A549 (cell line): ENCODE measurements at regions not wholly inside any gene's neighbourhood (a gene's known extent, or its start where the extent isn't known, plus 50 kb on each side); places are given as distances from the start of the nearest gene placed in this dataset.

Experiments
- EHF ChIP-seq: fragments of 250-450 bp; sonication (Bioruptor Pico); IDR thresholded peaks from 2 replicates; pipeline ENCODE4 v1.5.0; 2020; ENCODE audit warnings: mild to moderate bottlenecking
- EP300 ChIP-seq, 2 experiments: fragments of >200 bp; sonication (Bioruptor Twin); formaldehyde crosslinking; IDR thresholded peaks; 2 replicates in 1 of 2; 3 replicates in 1 of 2; pipeline ENCODE4 v1.6.1; 2016 to 2017
- ESRRA ChIP-seq: fragments of 150-350 bp; IDR thresholded peaks from 2 replicates; pipeline ENCODE4 v1.6.1; 2014; ENCODE audit warnings: mild to moderate bottlenecking, low read length, borderline replicate concordance
- JUN ChIP-seq, 2 experiments: fragments of >200 bp; sonication (Bioruptor Twin); formaldehyde crosslinking; IDR thresholded peaks; 2 replicates in 1 of 2; 3 replicates in 1 of 2; pipeline ENCODE4 v1.6.1; 2016 to 2017
- RCOR1 ChIP-seq: fragments of 150-350 bp; IDR thresholded peaks from 2 replicates; pipeline ENCODE4 v1.6.1; 2014; ENCODE audit warnings: antibody characterized with exemption, low read length, low read depth
- TF ChIP-seq, protein P1 (sequence below): fragments of >200 bp; sonication (Bioruptor Twin); formaldehyde crosslinking; IDR thresholded peaks from 3 replicates; pipeline ENCODE4 v1.5.1; 2016
- TF ChIP-seq, protein P2 (sequence below): fragments of 200-600 bp; sonication (generic); IDR thresholded peaks from 2 replicates; pipeline ENCODE4 v1.6.1; 2016; ENCODE audit warnings: antibody characterized with exemption, mild to moderate bottlenecking, moderate library complexity

GRCh38 chr5:166349046-166349445 lies 1942.4 kb upstream of the WWC1 start:
- TF ChIP-seq, protein P1, sequence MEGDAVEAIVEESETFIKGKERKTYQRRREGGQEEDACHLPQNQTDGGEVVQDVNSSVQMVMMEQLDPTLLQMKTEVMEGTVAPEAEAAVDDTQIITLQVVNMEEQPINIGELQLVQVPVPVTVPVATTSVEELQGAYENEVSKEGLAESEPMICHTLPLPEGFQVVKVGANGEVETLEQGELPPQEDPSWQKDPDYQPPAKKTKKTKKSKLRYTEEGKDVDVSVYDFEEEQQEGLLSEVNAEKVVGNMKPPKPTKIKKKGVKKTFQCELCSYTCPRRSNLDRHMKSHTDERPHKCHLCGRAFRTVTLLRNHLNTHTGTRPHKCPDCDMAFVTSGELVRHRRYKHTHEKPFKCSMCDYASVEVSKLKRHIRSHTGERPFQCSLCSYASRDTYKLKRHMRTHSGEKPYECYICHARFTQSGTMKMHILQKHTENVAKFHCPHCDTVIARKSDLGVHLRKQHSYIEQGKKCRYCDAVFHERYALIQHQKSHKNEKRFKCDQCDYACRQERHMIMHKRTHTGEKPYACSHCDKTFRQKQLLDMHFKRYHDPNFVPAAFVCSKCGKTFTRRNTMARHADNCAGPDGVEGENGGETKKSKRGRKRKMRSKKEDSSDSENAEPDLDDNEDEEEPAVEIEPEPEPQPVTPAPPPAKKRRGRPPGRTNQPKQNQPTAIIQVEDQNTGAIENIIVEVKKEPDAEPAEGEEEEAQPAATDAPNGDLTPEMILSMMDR = no peak
- TF ChIP-seq, protein P2, sequence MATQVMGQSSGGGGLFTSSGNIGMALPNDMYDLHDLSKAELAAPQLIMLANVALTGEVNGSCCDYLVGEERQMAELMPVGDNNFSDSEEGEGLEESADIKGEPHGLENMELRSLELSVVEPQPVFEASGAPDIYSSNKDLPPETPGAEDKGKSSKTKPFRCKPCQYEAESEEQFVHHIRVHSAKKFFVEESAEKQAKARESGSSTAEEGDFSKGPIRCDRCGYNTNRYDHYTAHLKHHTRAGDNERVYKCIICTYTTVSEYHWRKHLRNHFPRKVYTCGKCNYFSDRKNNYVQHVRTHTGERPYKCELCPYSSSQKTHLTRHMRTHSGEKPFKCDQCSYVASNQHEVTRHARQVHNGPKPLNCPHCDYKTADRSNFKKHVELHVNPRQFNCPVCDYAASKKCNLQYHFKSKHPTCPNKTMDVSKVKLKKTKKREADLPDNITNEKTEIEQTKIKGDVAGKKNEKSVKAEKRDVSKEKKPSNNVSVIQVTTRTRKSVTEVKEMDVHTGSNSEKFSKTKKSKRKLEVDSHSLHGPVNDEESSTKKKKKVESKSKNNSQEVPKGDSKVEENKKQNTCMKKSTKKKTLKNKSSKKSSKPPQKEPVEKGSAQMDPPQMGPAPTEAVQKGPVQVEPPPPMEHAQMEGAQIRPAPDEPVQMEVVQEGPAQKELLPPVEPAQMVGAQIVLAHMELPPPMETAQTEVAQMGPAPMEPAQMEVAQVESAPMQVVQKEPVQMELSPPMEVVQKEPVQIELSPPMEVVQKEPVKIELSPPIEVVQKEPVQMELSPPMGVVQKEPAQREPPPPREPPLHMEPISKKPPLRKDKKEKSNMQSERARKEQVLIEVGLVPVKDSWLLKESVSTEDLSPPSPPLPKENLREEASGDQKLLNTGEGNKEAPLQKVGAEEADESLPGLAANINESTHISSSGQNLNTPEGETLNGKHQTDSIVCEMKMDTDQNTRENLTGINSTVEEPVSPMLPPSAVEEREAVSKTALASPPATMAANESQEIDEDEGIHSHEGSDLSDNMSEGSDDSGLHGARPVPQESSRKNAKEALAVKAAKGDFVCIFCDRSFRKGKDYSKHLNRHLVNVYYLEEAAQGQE = no peak
- TF ChIP-seq JUN (IDR thresholded peaks at IDR 0.05) = no peak
- TF ChIP-seq ESRRA = no peak
- no peak for TF ChIP-seq EHF (CRISPR knock-in tag)
- TF ChIP-seq EP300 (IDR thresholded peaks at IDR 0.05) = no peak
- TF ChIP-seq RCOR1 = no peak
